WERI-Rb-1 (cell line): ENCODE measurements at regions not wholly inside any gene's neighbourhood (a gene's known extent, or its start where the extent isn't known, plus 50 kb on each side); places are given as distances from the start of the nearest gene placed in this dataset.

Source experiments
- DNase-seq: peaks from one replicate; pipeline ENCODE4 v3.0.0-alpha.2; 2020
- H3K27ac ChIP-seq: fragments of 250-450 bp; sonication (Bioruptor Pico); 2 replicates; pipeline ENCODE4 v1.5.1; 2020; ENCODE audit warnings: mild to moderate bottlenecking, moderate library complexity
- H3K27me3 ChIP-seq: fragments of 250-450 bp; sonication (Bioruptor Pico); 2 replicates; pipeline ENCODE4 v1.5.1; 2021; ENCODE audit warnings: mild to moderate bottlenecking, low read depth, moderate library complexity; ENCODE audit not compliant: insufficient read depth, severe bottlenecking
- H3K36me3 ChIP-seq: fragments of 250-450 bp; sonication (Bioruptor Pico); 2 replicates; pipeline ENCODE4 v1.5.1; 2020; ENCODE audit warnings: mild to moderate bottlenecking, moderate library complexity
- H3K4me3 ChIP-seq: 2 replicates; pipeline ENCODE4 v1.5.1; 2011; ENCODE audit warnings: low read depth, mild to moderate bottlenecking, control low read depth, low read length
- H3K9me3 ChIP-seq: fragments of 250-450 bp; sonication (Bioruptor Pico); 2 replicates; pipeline ENCODE4 v1.5.1; 2021; ENCODE audit warnings: mild to moderate bottlenecking, moderate library complexity; ENCODE audit not compliant: severe bottlenecking
- CTCF ChIP-seq: IDR thresholded peaks from 2 replicates; pipeline ENCODE4 v1.5.1; 2011; ENCODE audit warnings: low read depth, mild to moderate bottlenecking, control low read depth, inconsistent platforms, low read length

- no peak overlapping the region for H3K4me3 ChIP-seq
- TF ChIP-seq CTCF: no peak
- no peaks in the 10 kb centered on the region for H3K36me3 ChIP-seq
- no peak overlapping the region for H3K27ac ChIP-seq
- H3K27me3 ChIP-seq: no peaks in the 10 kb centered on the region
- peak; percentile 11 for DNase-seq
- no peaks in the 10 kb centered on the region for H3K9me3 ChIP-seq
These were observed 1633.7 kb upstream of the CELF4 start for GRCh38 chr18:39199231-39199855.

GRCh38 chr18:39198376-39198775 lies 1632.8 kb upstream of the CELF4 start:
- no peak for TF ChIP-seq CTCF
- peak; percentile 18 for DNase-seq
- H3K9me3 ChIP-seq: no peaks in the 10 kb centered on the region

GRCh38 chr18:39191931-39192330 lies 1626.3 kb upstream of the CELF4 start:
- no peak for DNase-seq
- Histone ChIP-seq H3K36me3 (no peaks in the 10 kb centered on the region), H3K27me3 (no peaks in the 10 kb centered on the region), H3K27ac (no peak overlapping the region), H3K9me3 (no peaks in the 10 kb centered on the region), H3K4me3 (no peak overlapping the region)
- no peak for TF ChIP-seq CTCF

More at GRCh38 chr18:39198376-39198775, 1632.8 kb upstream of the CELF4 start:
- no peak overlapping the region for H3K4me3 ChIP-seq
- H3K36me3 ChIP-seq: no peaks in the 10 kb centered on the region
- H3K27ac ChIP-seq: no peak overlapping the region
- H3K27me3 ChIP-seq: no peaks in the 10 kb centered on the region

- H3K27ac ChIP-seq: no peak overlapping the region
- H3K27me3 ChIP-seq: no peaks in the 10 kb centered on the region
- no peak for TF ChIP-seq CTCF
- no peaks in the 10 kb centered on the region for H3K36me3 ChIP-seq
- H3K9me3 ChIP-seq: no peaks in the 10 kb centered on the region
- no peak overlapping the region for H3K4me3 ChIP-seq
- DNase-seq: no peak
These were observed 1625.5 kb upstream of the CELF4 start for GRCh38 chr18:39191058-39191457.

GRCh38 chr18:39190508-39190907 lies 1624.9 kb upstream of the CELF4 start:
- no peak for DNase-seq
- no peaks in the 10 kb centered on the region for H3K27me3 ChIP-seq
- no peak overlapping the region for H3K27ac ChIP-seq
- H3K9me3 ChIP-seq: no peaks in the 10 kb centered on the region
- H3K36me3 ChIP-seq: no peaks in the 10 kb centered on the region
- TF ChIP-seq CTCF: no peak
- no peak overlapping the region for H3K4me3 ChIP-seq

GRCh38 chr18:39188278-39188677 lies 1622.7 kb upstream of the CELF4 start:
- Histone ChIP-seq H3K36me3 (no peaks in the 10 kb centered on the region), H3K27me3 (no peaks in the 10 kb centered on the region), H3K27ac (no peak overlapping the region), H3K4me3 (no peak overlapping the region), H3K9me3 (no peaks in the 10 kb centered on the region)
- no peak for TF ChIP-seq CTCF
- DNase-seq: no peak
